HCT116 (cell line): ENCODE measurements at regions not wholly inside any gene's neighbourhood (a gene's known extent, or its start where the extent isn't known, plus 50 kb on each side); places are given as distances from the start of the nearest gene placed in this dataset.
"Not testable (repeated sequence)": the region's sequence is repeated elsewhere in the genome, so short reads cannot be mapped to it uniquely, and the experiment has no call there.

Experiments
- ATAC-seq: fragments of 200-7000 bp; cut with Tn5 transposase; 2 replicates; pipeline ENCODE4 v1.9.1; 2020; ENCODE audit warnings: mild to moderate bottlenecking, moderate library complexity
- BruUV-seq: library from RNA; stranded (reverse); fragments of 400-500 nt; replicated peaks from 2 replicates; lab custom pipeline; 2021; lab: Mats Ljungman, UMichigan
- CTCF ChIA-PET: fragments of 300-600 bp; sonication (Branson Sonifier 250); formaldehyde crosslinking; loops from one replicate; lab custom pipeline; 2021; ENCODE audit warnings: antibody characterized with exemption; lab: Charles Lee
- POLR2A ChIA-PET: fragments of 300-600, 350-600 bp; sonication (Branson Sonifier 250); formaldehyde crosslinking; loops from one replicate; lab custom pipeline; 2021; ENCODE audit warnings: antibody characterized with exemption; lab: Charles Lee
- RAD21 ChIA-PET, 2 experiments: fragments of 300-600 bp; sonication (Branson Sonifier 250); formaldehyde crosslinking; loops; one replicate each; lab custom pipeline; 2023; ENCODE audit warnings: low total read pairs in 2 of 2; ENCODE audit not compliant: uncharacterized antibody in 2 of 2, unreplicated experiment in 2 of 2, low non-redundant PET in 1 of 2; lab: Charles Lee
- DNase-seq: peaks from one replicate; pipeline ENCODE4 v3.0.0-alpha.2; 2010; ENCODE audit warnings: low read depth, low spot score
- H2AFZ ChIP-seq: fragments of 200-600 bp; shearing (Covaris generic), sonication (generic); 2 replicates; pipeline ENCODE4 v1.6.1; 2017; ENCODE audit warnings: low read depth, mixed run types, mixed read lengths, antibody characterized with exemption, low read length; ENCODE audit not compliant: poor library complexity, severe bottlenecking
- H3K27ac ChIP-seq: 2 replicates; pipeline ENCODE4 v1.5.1; 2012; ENCODE audit warnings: low read depth, low read length
- H3K27me3 ChIP-seq: fragments of 200-600 bp; sonication (generic); 2 replicates; pipeline ENCODE4 v1.6.1; 2016; ENCODE audit warnings: mixed run types, low read length, mixed read lengths; ENCODE audit not compliant: insufficient read depth
- H3K36me3 ChIP-seq, 2 experiments: fragments of 200-500 bp in 1 of 2; fragments of 200-600 bp in 1 of 2; sonication (Bioruptor generic) in 1 of 2; sonication (generic) in 1 of 2; 2 replicates each; pipeline versions ENCODE4 v1.5.1 to v1.6.1; 2014 to 2016; ENCODE audit warnings: low read length in 2 of 2, inconsistent platforms in 1 of 2, mixed read lengths in 1 of 2, mixed run types in 1 of 2; ENCODE audit not compliant: insufficient read depth in 2 of 2, control insufficient read depth in 1 of 2
- H3K4me1 ChIP-seq, 2 experiments: fragments of 200-600 bp in 1 of 2; sonication (generic) in 1 of 2; 2 replicates each; pipeline versions ENCODE4 v1.5.1 to v1.6.1; 2012 to 2017; ENCODE audit warnings: low read length in 2 of 2, inconsistent platforms in 1 of 2, mild to moderate bottlenecking in 1 of 2, mixed read lengths in 1 of 2, mixed run types in 1 of 2, moderate library complexity in 1 of 2; ENCODE audit not compliant: insufficient read depth in 2 of 2, control insufficient read depth in 1 of 2
- H3K4me2 ChIP-seq: fragments of 200-600 bp; sonication (generic); 2 replicates; pipeline ENCODE4 v1.6.1; 2017; ENCODE audit warnings: mixed run types, low read length, mixed read lengths
- H3K4me3 ChIP-seq, 2 experiments: fragments of 200-600 bp in 1 of 2; sonication (generic) in 1 of 2; replicated peaks in 1 of 2; 2 replicates each; pipeline ENCODE4 v1.5.1; 2011 to 2016; ENCODE audit warnings: low read length in 2 of 2, control low read depth in 1 of 2, low read depth in 1 of 2, mild to moderate bottlenecking in 1 of 2, mixed read lengths in 1 of 2, mixed run types in 1 of 2
- H3K79me2 ChIP-seq: fragments of 200-600 bp; sonication (generic); 2 replicates; pipeline ENCODE4 v1.6.1; 2017; ENCODE audit warnings: mild to moderate bottlenecking, mixed run types, low read length, moderate library complexity, mixed read lengths; ENCODE audit not compliant: insufficient read depth
- H3K9ac ChIP-seq: fragments of 200-600 bp; sonication (generic); 2 replicates; pipeline ENCODE4 v1.6.1; 2016; ENCODE audit warnings: low read length, mixed read lengths
- H3K9me2 ChIP-seq: fragments of 200-600 bp; sonication (generic), shearing (Covaris generic); 2 replicates; pipeline ENCODE4 v1.6.1; 2017; ENCODE audit warnings: mixed run types, mild to moderate bottlenecking, moderate library complexity; ENCODE audit not compliant: insufficient read depth
- H3K9me3 ChIP-seq, 2 experiments: fragments of 200-500 bp in 1 of 2; fragments of 200-600 bp in 1 of 2; sonication (Bioruptor generic) in 1 of 2; sonication (generic) in 1 of 2; 2 replicates each; pipeline ENCODE4 v1.6.1; 2014 to 2017; ENCODE audit warnings: low read length in 2 of 2, mixed read lengths in 2 of 2, inconsistent platforms in 1 of 2, low read depth in 1 of 2, mild to moderate bottlenecking in 1 of 2, mixed run types in 1 of 2, moderate library complexity in 1 of 2; ENCODE audit not compliant: control insufficient read depth in 1 of 2, insufficient read depth in 1 of 2
- H4K20me1 ChIP-seq: fragments of 200-600 bp; sonication (generic), shearing (Covaris generic); 2 replicates; pipeline ENCODE4 v1.6.1; 2017; ENCODE audit warnings: mixed run types, mild to moderate bottlenecking, moderate library complexity; ENCODE audit not compliant: insufficient read depth
- ATF3 ChIP-seq: IDR thresholded peaks from 2 replicates; pipeline ENCODE4 v1.6.1; 2012
- CEBPB ChIP-seq: IDR thresholded peaks from 2 replicates; pipeline ENCODE4 v1.6.1; 2012; ENCODE audit warnings: low read depth
- EZH2 ChIP-seq: fragments of 200-600 bp; sonication (generic); IDR thresholded peaks from 2 replicates; pipeline ENCODE4 v1.6.1; 2017; ENCODE audit warnings: antibody characterized with exemption, mixed run types
- MAX ChIP-seq: IDR thresholded peaks from 2 replicates; pipeline ENCODE4 v1.6.1; 2012
- POLR2A ChIP-seq: IDR thresholded peaks from 2 replicates; pipeline ENCODE4 v1.7.0; 2011; ENCODE audit warnings: borderline replicate concordance; ENCODE audit not compliant: insufficient read depth, insufficient read length; ENCODE audit errors: extremely low read depth
- POLR2AphosphoS5 ChIP-seq: IDR thresholded peaks from 2 replicates; pipeline ENCODE4 v1.6.1; 2011; ENCODE audit warnings: mild to moderate bottlenecking, low read depth, low read length, moderate library complexity
- SRF ChIP-seq: IDR thresholded peaks from 2 replicates; pipeline ENCODE4 v1.6.1; 2012; ENCODE audit warnings: low read depth
- TCF7L2 ChIP-seq: IDR thresholded peaks from 2 replicates; pipeline ENCODE4 v1.7.0; 2011; ENCODE audit warnings: borderline replicate concordance, inconsistent platforms; ENCODE audit not compliant: insufficient read depth, insufficient read length; ENCODE audit errors: extremely low read depth
- intact Hi-C: fragments of 100-400 bp; cut with micrococcal nuclease; formaldehyde crosslinking; loops from 2 replicates; pipeline ENCODE4 v1.10.0; 2022

- Histone ChIP-seq H3K27me3 (no peaks in the 10 kb centered on the region), H3K4me2 (no peak overlapping the region), H4K20me1 (no peaks in the 10 kb centered on the region), H3K9ac (no peak overlapping the region), H3K4me1 (no peaks in the 10 kb centered on the region), H3K4me3 (no peak overlapping the region), H3K27ac (no peak overlapping the region), H3K9me2 (no peaks in the 10 kb centered on the region), H3K79me2 (no peaks in the 10 kb centered on the region), H2AFZ (no peak overlapping the region), H3K36me3 (no peaks in the 10 kb centered on the region), H3K9me3 (no peaks in the 10 kb centered on the region)
- ChIA-PET RAD21 (no interaction called here), CTCF (no interaction called here), POLR2A (no interaction called here)
- intact Hi-C loops, result no loop called here
- ATAC-seq (peak; percentile 54; the same call in 1 of the 2 replicates), DNase-seq (no peak)
- TF ChIP-seq CEBPB (no peak), EZH2 (no peak), ATF3 (no peak), MAX (no peak), POLR2AphosphoS5 (no peak), POLR2A (no peak), TCF7L2 (no peak), SRF (no peak)
- no TSS peak for BruUV-seq
Observed at GRCh38 chr3:139189943-139190342, 145.3 kb upstream of the PRR23C start.

GRCh38 chr3:139194421-139194820, 149.4 kb upstream of the MRPS22 start:
- H3K27me3 ChIP-seq, H3K79me2 ChIP-seq, H3K4me2 ChIP-seq, H4K20me1 ChIP-seq, H3K9me2 ChIP-seq, H3K27ac ChIP-seq, ATAC-seq, RAD21 ChIA-PET, H3K4me3 ChIP-seq, DNase-seq, H3K4me1 ChIP-seq, BruUV-seq, POLR2A ChIA-PET, intact Hi-C loops, H3K9me3 ChIP-seq, H2AFZ ChIP-seq, H3K36me3 ChIP-seq, H3K9ac ChIP-seq, CTCF ChIA-PET: not testable (repeated sequence)

- RAD21 ChIA-PET, H3K9me3 ChIP-seq, H3K27ac ChIP-seq, POLR2A ChIA-PET, DNase-seq, H3K27me3 ChIP-seq, ATAC-seq, H4K20me1 ChIP-seq, H3K4me1 ChIP-seq, CTCF ChIA-PET, H3K9me2 ChIP-seq, H2AFZ ChIP-seq, H3K9ac ChIP-seq, intact Hi-C loops, H3K36me3 ChIP-seq, H3K4me2 ChIP-seq, H3K79me2 ChIP-seq, BruUV-seq, H3K4me3 ChIP-seq: not testable (repeated sequence)
Observed at GRCh38 chr3:139196146-139196545, 147.7 kb upstream of the MRPS22 start.
